Uterus (tissue), 3 donors: ENCODE measurements at regions not wholly inside any gene's neighbourhood (a gene's known extent, or its start where the extent isn't known, plus 50 kb on each side); places are given as distances from the start of the nearest gene placed in this dataset.

Experiments
- DNase-seq, 2 donors: peaks; one replicate each; pipeline ENCODE4 v3.0.0-alpha.2; 2019 to 2020
- H3K27ac ChIP-seq, 2 donors: fragments of 200-600 bp; sonication (generic); 1 replicate in 1 of 2; 2 replicates in 1 of 2; pipeline ENCODE4 v1.5.1; 2016 to 2018
- H3K27me3 ChIP-seq, 2 donors: fragments of 200-600 bp; sonication (generic); one replicate each; pipeline ENCODE4 v1.5.1; 2018 to 2019; ENCODE audit warnings: control low read depth in 1 of 2
- H3K36me3 ChIP-seq, 2 donors: fragments of 200-600 bp; sonication (generic); one replicate each; pipeline ENCODE4 v1.5.1; 2019; ENCODE audit warnings: control low read depth in 1 of 2
- H3K4me1 ChIP-seq, 2 donors: fragments of 200-600 bp; sonication (generic); one replicate each; pipeline ENCODE4 v1.5.1; 2018 to 2019; ENCODE audit warnings: control low read depth in 1 of 2
- H3K4me3 ChIP-seq, 2 donors: fragments of 200-600 bp; sonication (generic); 1 replicate in 1 of 2; 2 replicates in 1 of 2; pipeline ENCODE4 v1.5.1; 2018 to 2019; ENCODE audit warnings: mild to moderate bottlenecking in 1 of 2
- H3K9me3 ChIP-seq, 2 donors: fragments of 200-600 bp; sonication (generic); one replicate each; pipeline ENCODE4 v1.5.1; 2019; ENCODE audit warnings: control low read depth in 1 of 2
- CTCF ChIP-seq, 4 experiments: fragments of 200-600 bp in 2 of 4; fragments of 450-650 bp in 2 of 4; sonication (generic) in 2 of 4; IDR thresholded peaks; one replicate each; pipeline ENCODE4 v1.5.1; 2016 to 2019; ENCODE audit warnings: antibody characterized with exemption in 4 of 4, mild to moderate bottlenecking in 2 of 4, moderate library complexity in 1 of 4
- POLR2A ChIP-seq, 2 donors: fragments of 450-650 bp; IDR thresholded peaks; one replicate each; pipeline ENCODE4 v1.6.1; 2016; ENCODE audit warnings: antibody characterized with exemption in 2 of 2, mild to moderate bottlenecking in 1 of 2, moderate library complexity in 1 of 2
- intact Hi-C: fragments of 100-400 bp; cut with DNase I; formaldehyde crosslinking; loops from one replicate; pipeline ENCODE4 v1.15.1; 2023; ENCODE audit warnings: low total_unique reads
- donor health status: DM: yes; HTN: yes; CAD: no.

DNA sequence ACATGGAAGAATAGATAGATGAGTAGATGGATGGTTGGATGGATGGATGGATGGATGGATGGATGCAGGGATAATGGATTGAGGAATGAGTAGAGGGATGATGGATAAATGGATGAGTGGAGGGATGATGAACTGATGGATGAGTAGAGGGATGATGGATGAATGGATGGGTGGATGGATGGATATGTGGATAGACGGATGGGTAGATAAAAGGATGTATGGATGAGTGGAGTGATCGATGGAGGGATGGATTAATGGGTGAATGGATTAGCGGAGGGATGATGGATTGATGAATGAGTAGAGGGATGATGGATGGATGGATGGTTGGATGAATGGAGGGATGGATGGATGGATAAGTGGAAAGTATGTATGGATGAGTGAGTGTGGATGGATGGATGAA, 533.2 kb downstream of the RFC3 start:
- intact Hi-C loops, result no loop called here
- no peak overlapping the region for H3K4me3 ChIP-seq
- DNase-seq, result no peak
- H3K36me3 ChIP-seq, result no peaks in the 10 kb centered on the region
- TF ChIP-seq POLR2A (IDR thresholded peaks at IDR 0.05) (no peak), CTCF (IDR thresholded peaks at IDR 0.05) (no peak)
- H3K27ac ChIP-seq, result no peak overlapping the region
- no peaks in the 10 kb centered on the region for H3K4me1 ChIP-seq
- H3K9me3 ChIP-seq, result no peaks in the 10 kb centered on the region
- no peaks in the 10 kb centered on the region for H3K27me3 ChIP-seq

GRCh38 chr13:34352958-34353357, 535.0 kb downstream of the RFC3 start:
- H3K27ac ChIP-seq, result no peak overlapping the region
- H3K4me3 ChIP-seq, result no peak overlapping the region
- H3K9me3 ChIP-seq, result no peaks in the 10 kb centered on the region
- H3K4me1 ChIP-seq, result no peaks in the 10 kb centered on the region
- no peaks in the 10 kb centered on the region for H3K36me3 ChIP-seq
- DNase-seq, result no peak
- intact Hi-C loops, result no loop called here
- no peak for TF ChIP-seq POLR2A (IDR thresholded peaks at IDR 0.05)
- TF ChIP-seq CTCF (IDR thresholded peaks at IDR 0.05), result no peak
- H3K27me3 ChIP-seq, result no peaks in the 10 kb centered on the region

DNA sequence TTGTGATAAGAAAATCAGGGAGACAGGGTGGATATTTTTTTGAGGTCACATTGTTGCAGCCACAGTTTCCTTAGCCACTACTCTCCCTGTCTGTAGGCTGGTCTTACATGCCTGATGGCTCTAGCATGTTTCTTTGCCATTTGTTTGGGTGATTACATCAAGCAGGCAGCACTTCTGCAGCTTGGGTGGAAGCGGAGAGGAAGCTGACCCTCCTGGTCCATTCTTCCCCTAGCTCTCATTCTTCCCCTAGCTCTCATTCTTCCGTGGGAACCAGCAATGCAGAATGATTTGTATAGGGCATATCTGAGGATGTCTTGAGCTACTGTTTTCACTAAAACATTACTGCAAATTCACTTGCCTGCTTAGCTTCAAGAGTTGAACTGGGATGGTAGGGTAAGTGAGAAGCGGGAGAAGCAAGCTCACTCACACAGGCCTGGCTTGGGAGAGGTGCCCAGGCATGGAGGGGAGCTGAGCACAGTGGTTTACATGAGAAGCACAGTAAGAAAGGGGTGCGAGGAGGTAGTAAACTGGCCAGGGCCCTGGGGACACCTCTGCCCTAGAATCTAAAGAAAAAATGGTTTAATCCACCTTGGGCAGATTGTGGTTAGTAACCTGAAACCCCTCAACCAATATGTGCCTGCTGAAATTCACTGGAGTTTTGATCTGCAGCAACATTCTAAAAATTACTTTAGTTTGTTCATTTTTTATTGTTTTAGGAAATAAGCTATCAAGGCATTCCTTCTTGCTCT, 538.9 kb downstream of the RFC3 start:
- H3K27ac ChIP-seq, result no peak overlapping the region
- TF ChIP-seq CTCF (IDR thresholded peaks at IDR 0.05), result no peak
- no peak for TF ChIP-seq POLR2A (IDR thresholded peaks at IDR 0.05)
- no peaks in the 10 kb centered on the region for H3K36me3 ChIP-seq
- intact Hi-C loops, result no loop called here
- H3K4me1 ChIP-seq, result no peaks in the 10 kb centered on the region
- H3K9me3 ChIP-seq, result no peaks in the 10 kb centered on the region
- H3K4me3 ChIP-seq, result no peak overlapping the region
- no peak for DNase-seq
- H3K27me3 ChIP-seq, result no peaks in the 10 kb centered on the region

DNA sequence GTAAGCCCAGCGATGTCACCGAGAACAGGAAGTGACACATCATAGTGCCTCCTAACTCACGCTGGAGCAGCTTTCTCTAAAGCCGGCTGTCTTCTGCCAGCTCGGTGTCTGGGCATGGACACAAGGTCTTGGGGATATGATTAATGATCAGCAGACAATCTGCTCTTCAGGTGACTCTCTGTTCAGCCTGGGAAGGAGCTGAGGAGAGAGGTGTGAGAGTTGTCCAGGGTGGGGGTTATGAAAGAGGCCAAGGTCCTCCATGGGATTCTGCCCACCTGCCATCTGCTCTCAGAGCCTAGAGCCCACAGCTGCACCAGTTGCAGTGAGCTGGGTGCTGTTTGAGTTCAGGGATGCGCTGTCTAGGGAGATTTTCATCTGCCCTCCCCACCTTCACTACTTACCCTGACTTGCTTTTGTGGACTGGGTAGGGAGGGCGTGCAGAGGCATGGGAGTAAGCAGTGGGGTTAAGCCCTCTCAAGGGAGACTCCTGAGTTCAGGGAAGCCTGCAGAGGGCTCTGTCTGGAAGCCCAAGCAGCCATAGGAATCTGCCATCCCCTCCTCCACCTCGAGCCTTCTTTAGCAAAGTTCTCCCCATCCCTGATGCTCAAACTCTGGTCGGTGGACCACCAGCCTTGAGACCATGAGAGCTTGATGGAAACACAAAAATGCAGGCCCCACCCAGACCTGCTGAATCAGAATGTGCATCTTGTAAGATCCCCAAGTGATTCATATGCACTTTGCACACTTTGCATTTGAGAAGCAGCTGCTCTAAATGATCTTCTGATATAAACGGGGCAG, 539.7 kb downstream of the RFC3 start:
- no peak overlapping the region for H3K27ac ChIP-seq
- H3K27me3 ChIP-seq, result no peaks in the 10 kb centered on the region
- no peaks in the 10 kb centered on the region for H3K9me3 ChIP-seq
- intact Hi-C loops, result no loop called here
- H3K36me3 ChIP-seq, result no peaks in the 10 kb centered on the region
- no peak for DNase-seq
- no peak for TF ChIP-seq CTCF (IDR thresholded peaks at IDR 0.05)
- no peak overlapping the region for H3K4me3 ChIP-seq
- H3K4me1 ChIP-seq, result no peaks in the 10 kb centered on the region

DNA sequence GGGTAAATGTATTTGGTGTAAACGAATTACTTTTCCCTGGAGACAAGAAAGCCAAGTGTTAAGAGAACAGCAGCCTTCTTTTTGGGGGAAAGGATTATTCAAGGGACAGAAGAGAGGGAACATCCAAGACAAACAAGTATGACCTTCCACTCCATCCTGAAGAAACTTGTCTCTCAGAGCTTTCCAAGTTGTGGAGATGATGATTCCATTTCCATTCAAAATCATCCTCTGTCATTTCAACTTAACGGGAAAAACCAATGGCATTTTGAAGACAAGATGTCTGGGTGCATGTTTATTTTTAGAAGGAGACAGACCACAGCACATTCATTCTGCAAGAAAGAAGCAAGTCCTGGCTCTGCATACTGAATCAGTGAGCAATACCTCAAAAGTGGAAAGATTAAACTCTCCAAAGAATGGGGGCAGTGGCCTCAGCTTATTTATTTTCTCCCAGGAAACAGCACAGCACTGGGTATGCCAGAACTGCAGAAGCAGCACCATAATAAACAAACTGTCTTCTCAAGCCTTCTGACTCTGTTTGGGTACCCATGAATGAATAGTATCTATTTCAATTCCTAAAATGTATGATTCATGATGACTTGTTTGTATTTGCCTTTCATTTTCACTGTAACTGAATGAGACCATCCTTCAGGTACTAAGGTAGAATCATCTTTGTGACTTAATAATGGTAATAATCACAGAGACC, 541.0 kb downstream of the RFC3 start:
- no peak overlapping the region for H3K4me3 ChIP-seq
- no peaks in the 10 kb centered on the region for H3K4me1 ChIP-seq
- H3K36me3 ChIP-seq, result no peaks in the 10 kb centered on the region
- no peaks in the 10 kb centered on the region for H3K9me3 ChIP-seq
- no peak overlapping the region for H3K27ac ChIP-seq
- H3K27me3 ChIP-seq, result no peaks in the 10 kb centered on the region
- no peak for DNase-seq
- no peak for TF ChIP-seq CTCF (IDR thresholded peaks at IDR 0.05)
- no peak for TF ChIP-seq POLR2A (IDR thresholded peaks at IDR 0.05)
- intact Hi-C loops, result no loop called here
